HCT116 (cell line): ENCODE measurements at regions not wholly inside any gene's neighbourhood (a gene's known extent, or its start where the extent isn't known, plus 50 kb on each side); places are given as distances from the start of the nearest gene placed in this dataset.

Experiments
- ATAC-seq: fragments of 200-7000 bp; cut with Tn5 transposase; 2 replicates; pipeline ENCODE4 v1.9.1; 2020; ENCODE audit warnings: mild to moderate bottlenecking, moderate library complexity
- BruUV-seq: library from RNA; stranded (reverse); fragments of 400-500 nt; replicated peaks from 2 replicates; lab custom pipeline; 2021; lab: Mats Ljungman, UMichigan
- CTCF ChIA-PET: fragments of 300-600 bp; sonication (Branson Sonifier 250); formaldehyde crosslinking; loops from one replicate; lab custom pipeline; 2021; ENCODE audit warnings: antibody characterized with exemption; lab: Charles Lee
- POLR2A ChIA-PET: fragments of 300-600, 350-600 bp; sonication (Branson Sonifier 250); formaldehyde crosslinking; loops from one replicate; lab custom pipeline; 2021; ENCODE audit warnings: antibody characterized with exemption; lab: Charles Lee
- RAD21 ChIA-PET, 2 experiments: fragments of 300-600 bp; sonication (Branson Sonifier 250); formaldehyde crosslinking; loops; one replicate each; lab custom pipeline; 2023; ENCODE audit warnings: low total read pairs in 2 of 2; ENCODE audit not compliant: uncharacterized antibody in 2 of 2, unreplicated experiment in 2 of 2, low non-redundant PET in 1 of 2; lab: Charles Lee
- DNase-seq: peaks from one replicate; pipeline ENCODE4 v3.0.0-alpha.2; 2010; ENCODE audit warnings: low read depth, low spot score
- H2AFZ ChIP-seq: fragments of 200-600 bp; shearing (Covaris generic), sonication (generic); 2 replicates; pipeline ENCODE4 v1.6.1; 2017; ENCODE audit warnings: low read depth, mixed run types, mixed read lengths, antibody characterized with exemption, low read length; ENCODE audit not compliant: poor library complexity, severe bottlenecking
- H3K27ac ChIP-seq: 2 replicates; pipeline ENCODE4 v1.5.1; 2012; ENCODE audit warnings: low read depth, low read length
- H3K27me3 ChIP-seq: fragments of 200-600 bp; sonication (generic); 2 replicates; pipeline ENCODE4 v1.6.1; 2016; ENCODE audit warnings: mixed run types, low read length, mixed read lengths; ENCODE audit not compliant: insufficient read depth
- H3K36me3 ChIP-seq, 2 experiments: fragments of 200-500 bp in 1 of 2; fragments of 200-600 bp in 1 of 2; sonication (Bioruptor generic) in 1 of 2; sonication (generic) in 1 of 2; 2 replicates each; pipeline versions ENCODE4 v1.5.1 to v1.6.1; 2014 to 2016; ENCODE audit warnings: low read length in 2 of 2, inconsistent platforms in 1 of 2, mixed read lengths in 1 of 2, mixed run types in 1 of 2; ENCODE audit not compliant: insufficient read depth in 2 of 2, control insufficient read depth in 1 of 2
- H3K4me1 ChIP-seq, 2 experiments: fragments of 200-600 bp in 1 of 2; sonication (generic) in 1 of 2; 2 replicates each; pipeline versions ENCODE4 v1.5.1 to v1.6.1; 2012 to 2017; ENCODE audit warnings: low read length in 2 of 2, inconsistent platforms in 1 of 2, mild to moderate bottlenecking in 1 of 2, mixed read lengths in 1 of 2, mixed run types in 1 of 2, moderate library complexity in 1 of 2; ENCODE audit not compliant: insufficient read depth in 2 of 2, control insufficient read depth in 1 of 2
- H3K4me2 ChIP-seq: fragments of 200-600 bp; sonication (generic); 2 replicates; pipeline ENCODE4 v1.6.1; 2017; ENCODE audit warnings: mixed run types, low read length, mixed read lengths
- H3K4me3 ChIP-seq, 2 experiments: fragments of 200-600 bp in 1 of 2; sonication (generic) in 1 of 2; replicated peaks in 1 of 2; 2 replicates each; pipeline ENCODE4 v1.5.1; 2011 to 2016; ENCODE audit warnings: low read length in 2 of 2, control low read depth in 1 of 2, low read depth in 1 of 2, mild to moderate bottlenecking in 1 of 2, mixed read lengths in 1 of 2, mixed run types in 1 of 2
- H3K79me2 ChIP-seq: fragments of 200-600 bp; sonication (generic); 2 replicates; pipeline ENCODE4 v1.6.1; 2017; ENCODE audit warnings: mild to moderate bottlenecking, mixed run types, low read length, moderate library complexity, mixed read lengths; ENCODE audit not compliant: insufficient read depth
- H3K9ac ChIP-seq: fragments of 200-600 bp; sonication (generic); 2 replicates; pipeline ENCODE4 v1.6.1; 2016; ENCODE audit warnings: low read length, mixed read lengths
- H3K9me2 ChIP-seq: fragments of 200-600 bp; sonication (generic), shearing (Covaris generic); 2 replicates; pipeline ENCODE4 v1.6.1; 2017; ENCODE audit warnings: mixed run types, mild to moderate bottlenecking, moderate library complexity; ENCODE audit not compliant: insufficient read depth
- H3K9me3 ChIP-seq, 2 experiments: fragments of 200-500 bp in 1 of 2; fragments of 200-600 bp in 1 of 2; sonication (Bioruptor generic) in 1 of 2; sonication (generic) in 1 of 2; 2 replicates each; pipeline ENCODE4 v1.6.1; 2014 to 2017; ENCODE audit warnings: low read length in 2 of 2, mixed read lengths in 2 of 2, inconsistent platforms in 1 of 2, low read depth in 1 of 2, mild to moderate bottlenecking in 1 of 2, mixed run types in 1 of 2, moderate library complexity in 1 of 2; ENCODE audit not compliant: control insufficient read depth in 1 of 2, insufficient read depth in 1 of 2
- H4K20me1 ChIP-seq: fragments of 200-600 bp; sonication (generic), shearing (Covaris generic); 2 replicates; pipeline ENCODE4 v1.6.1; 2017; ENCODE audit warnings: mixed run types, mild to moderate bottlenecking, moderate library complexity; ENCODE audit not compliant: insufficient read depth
- CBX3 ChIP-seq: IDR thresholded peaks from 2 replicates; pipeline ENCODE4 v1.6.1; 2012; ENCODE audit warnings: low read depth
- POLR2A ChIP-seq: IDR thresholded peaks from 2 replicates; pipeline ENCODE4 v1.7.0; 2011; ENCODE audit warnings: borderline replicate concordance; ENCODE audit not compliant: insufficient read depth, insufficient read length; ENCODE audit errors: extremely low read depth
- RAD21 ChIP-seq: IDR thresholded peaks from 2 replicates; pipeline ENCODE4 v1.6.1; 2012; ENCODE audit warnings: low read depth, mild to moderate bottlenecking
- intact Hi-C: fragments of 100-400 bp; cut with micrococcal nuclease; formaldehyde crosslinking; loops from 2 replicates; pipeline ENCODE4 v1.10.0; 2022
- TF ChIP-seq, protein P1 (sequence below): IDR thresholded peaks from 2 replicates; pipeline ENCODE4 v1.6.1; 2012; ENCODE audit warnings: low read depth
- TF ChIP-seq, protein P2 (sequence below), 3 experiments: fragments of 200-600 bp in 1 of 3; sonication (generic) in 1 of 3; IDR thresholded peaks in 2 of 3; conservative IDR thresholded peaks in 1 of 3; 2 replicates each; pipeline ENCODE4 v1.5.1; 2012 to 2017; ENCODE audit warnings: low read depth in 2 of 3, low read length in 2 of 3, antibody characterized with exemption in 1 of 3, borderline replicate concordance in 1 of 3, control low read depth in 1 of 3, mild to moderate bottlenecking in 1 of 3, mixed read lengths in 1 of 3, mixed run types in 1 of 3, moderate library complexity in 1 of 3; ENCODE audit not compliant: insufficient read depth in 1 of 3

DNA sequence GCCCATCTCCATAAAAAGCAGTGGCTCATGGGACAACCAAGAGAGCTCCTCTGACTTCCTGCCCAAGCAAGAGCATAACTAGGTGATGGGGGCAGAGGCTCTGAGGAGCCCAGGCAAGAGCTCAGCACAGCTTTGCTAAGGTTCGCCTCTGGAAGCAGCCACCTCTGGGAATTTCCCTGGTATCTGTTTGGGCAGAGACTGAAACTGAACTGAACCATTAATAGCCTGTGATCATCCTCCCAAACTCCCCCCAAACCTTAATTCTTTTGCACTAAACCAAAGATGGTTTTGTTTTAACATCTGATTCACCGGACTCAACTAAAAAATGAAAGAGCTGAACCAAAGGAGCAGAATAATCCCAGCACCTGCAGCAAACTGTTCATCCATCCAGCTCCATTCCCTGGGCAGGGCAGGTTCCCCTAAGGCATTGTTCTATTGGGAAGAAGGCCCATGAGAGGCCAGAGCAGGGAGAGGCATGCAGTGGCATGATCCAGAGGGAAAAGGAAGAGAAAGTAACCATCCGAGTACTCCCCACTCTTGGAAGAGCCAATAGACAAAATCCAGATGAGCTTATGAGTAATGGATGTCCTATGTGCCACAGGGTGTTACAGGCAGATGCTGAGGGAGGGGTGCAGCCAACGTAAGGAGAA, 77.8 kb upstream of the KAZN start:
- H3K27me3 ChIP-seq, result peaks cover 20% of the 10 kb centered on the region
- no peak overlapping the region for H3K27ac ChIP-seq
- ChIA-PET CTCF (no interaction called here), RAD21 (no interaction called here), POLR2A (no interaction called here)
- no peaks in the 10 kb centered on the region for H3K9me2 ChIP-seq
- H3K4me2 ChIP-seq, result no peak overlapping the region
- no peak overlapping the region for H3K9ac ChIP-seq
- no peaks in the 10 kb centered on the region for H3K9me3 ChIP-seq
- no peaks in the 10 kb centered on the region for H4K20me1 ChIP-seq
- no peak overlapping the region for H2AFZ ChIP-seq
- H3K4me3 ChIP-seq, result no peak overlapping the region
- no peak for DNase-seq
- TF ChIP-seq, protein P1, sequence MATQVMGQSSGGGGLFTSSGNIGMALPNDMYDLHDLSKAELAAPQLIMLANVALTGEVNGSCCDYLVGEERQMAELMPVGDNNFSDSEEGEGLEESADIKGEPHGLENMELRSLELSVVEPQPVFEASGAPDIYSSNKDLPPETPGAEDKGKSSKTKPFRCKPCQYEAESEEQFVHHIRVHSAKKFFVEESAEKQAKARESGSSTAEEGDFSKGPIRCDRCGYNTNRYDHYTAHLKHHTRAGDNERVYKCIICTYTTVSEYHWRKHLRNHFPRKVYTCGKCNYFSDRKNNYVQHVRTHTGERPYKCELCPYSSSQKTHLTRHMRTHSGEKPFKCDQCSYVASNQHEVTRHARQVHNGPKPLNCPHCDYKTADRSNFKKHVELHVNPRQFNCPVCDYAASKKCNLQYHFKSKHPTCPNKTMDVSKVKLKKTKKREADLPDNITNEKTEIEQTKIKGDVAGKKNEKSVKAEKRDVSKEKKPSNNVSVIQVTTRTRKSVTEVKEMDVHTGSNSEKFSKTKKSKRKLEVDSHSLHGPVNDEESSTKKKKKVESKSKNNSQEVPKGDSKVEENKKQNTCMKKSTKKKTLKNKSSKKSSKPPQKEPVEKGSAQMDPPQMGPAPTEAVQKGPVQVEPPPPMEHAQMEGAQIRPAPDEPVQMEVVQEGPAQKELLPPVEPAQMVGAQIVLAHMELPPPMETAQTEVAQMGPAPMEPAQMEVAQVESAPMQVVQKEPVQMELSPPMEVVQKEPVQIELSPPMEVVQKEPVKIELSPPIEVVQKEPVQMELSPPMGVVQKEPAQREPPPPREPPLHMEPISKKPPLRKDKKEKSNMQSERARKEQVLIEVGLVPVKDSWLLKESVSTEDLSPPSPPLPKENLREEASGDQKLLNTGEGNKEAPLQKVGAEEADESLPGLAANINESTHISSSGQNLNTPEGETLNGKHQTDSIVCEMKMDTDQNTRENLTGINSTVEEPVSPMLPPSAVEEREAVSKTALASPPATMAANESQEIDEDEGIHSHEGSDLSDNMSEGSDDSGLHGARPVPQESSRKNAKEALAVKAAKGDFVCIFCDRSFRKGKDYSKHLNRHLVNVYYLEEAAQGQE, result no peak
- ATAC-seq, result no peak
- H3K36me3 ChIP-seq, result no peaks in the 10 kb centered on the region
- BruUV-seq, result no TSS peak
- H3K4me1 ChIP-seq, result no peaks in the 10 kb centered on the region
- intact Hi-C loops, result no loop called here
- H3K79me2 ChIP-seq, result no peaks in the 10 kb centered on the region

DNA sequence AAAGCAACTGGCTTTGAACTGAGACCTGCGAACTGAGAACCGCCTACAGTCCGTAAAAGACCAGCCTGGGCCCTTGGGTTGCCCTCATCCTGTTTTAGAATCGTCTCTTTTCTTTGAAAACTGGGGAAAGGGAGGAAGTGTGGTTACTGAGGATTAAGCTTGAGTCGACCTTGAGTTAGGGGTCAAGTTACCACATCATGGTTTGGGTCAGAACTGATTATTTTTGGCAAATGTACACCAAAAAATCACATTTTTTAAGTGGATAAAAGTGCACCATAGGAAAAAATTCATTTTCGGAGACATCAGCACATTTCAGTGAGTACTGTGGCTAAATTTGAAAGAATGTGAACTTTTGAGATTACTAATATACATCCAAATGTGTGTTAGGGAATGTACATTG, 76.9 kb upstream of the KAZN start:
- Histone ChIP-seq H3K9ac (no peak overlapping the region), H3K27ac (no peak overlapping the region), H3K4me2 (no peak overlapping the region), H3K79me2 (no peaks in the 10 kb centered on the region), H3K27me3 (peaks cover 20% of the 10 kb centered on the region), H3K36me3 (no peaks in the 10 kb centered on the region), H3K4me3 (no peak overlapping the region), H3K9me2 (no peaks in the 10 kb centered on the region), H4K20me1 (no peaks in the 10 kb centered on the region), H2AFZ (no peak overlapping the region), H3K4me1 (no peaks in the 10 kb centered on the region), H3K9me3 (no peaks in the 10 kb centered on the region)
- TF ChIP-seq, protein P2, sequence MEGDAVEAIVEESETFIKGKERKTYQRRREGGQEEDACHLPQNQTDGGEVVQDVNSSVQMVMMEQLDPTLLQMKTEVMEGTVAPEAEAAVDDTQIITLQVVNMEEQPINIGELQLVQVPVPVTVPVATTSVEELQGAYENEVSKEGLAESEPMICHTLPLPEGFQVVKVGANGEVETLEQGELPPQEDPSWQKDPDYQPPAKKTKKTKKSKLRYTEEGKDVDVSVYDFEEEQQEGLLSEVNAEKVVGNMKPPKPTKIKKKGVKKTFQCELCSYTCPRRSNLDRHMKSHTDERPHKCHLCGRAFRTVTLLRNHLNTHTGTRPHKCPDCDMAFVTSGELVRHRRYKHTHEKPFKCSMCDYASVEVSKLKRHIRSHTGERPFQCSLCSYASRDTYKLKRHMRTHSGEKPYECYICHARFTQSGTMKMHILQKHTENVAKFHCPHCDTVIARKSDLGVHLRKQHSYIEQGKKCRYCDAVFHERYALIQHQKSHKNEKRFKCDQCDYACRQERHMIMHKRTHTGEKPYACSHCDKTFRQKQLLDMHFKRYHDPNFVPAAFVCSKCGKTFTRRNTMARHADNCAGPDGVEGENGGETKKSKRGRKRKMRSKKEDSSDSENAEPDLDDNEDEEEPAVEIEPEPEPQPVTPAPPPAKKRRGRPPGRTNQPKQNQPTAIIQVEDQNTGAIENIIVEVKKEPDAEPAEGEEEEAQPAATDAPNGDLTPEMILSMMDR (IDR thresholded peaks at IDR 0.05 in 2 of 3, conservative IDR thresholded peaks at IDR 0.05 in 1 of 3; ENCODE audit: borderline replicate concordance in 1 of 3, insufficient read depth in 1 of 3, low read depth in 2 of 3, low read length in 2 of 3), result no peak
- no peak for TF ChIP-seq RAD21
- no peak for TF ChIP-seq CBX3
- no peak for TF ChIP-seq POLR2A
- DNase-seq, result no peak
- no peak for ATAC-seq
- BruUV-seq, result no TSS peak
- RAD21 ChIA-PET, result interaction anchor here in 1 of 2 experiments (0.6 kb wide), 1 partner anchor 578 kb away, joined by 3 read pairs; no protein-coding TSS in a partner anchor
- intact Hi-C loops, result no loop called here
- CTCF ChIA-PET, result no interaction called here
- POLR2A ChIA-PET, result no interaction called here
